8988T (cell line): ENCODE measurements at regions not wholly inside any gene's neighbourhood (a gene's known extent, or its start where the extent isn't known, plus 50 kb on each side); places are given as distances from the start of the nearest gene placed in this dataset.

Experiments used
- DNase-seq: peaks from one replicate; pipeline ENCODE4 v3.0.0; 2011

- no peak for DNase-seq
Observed at GRCh38 chr17:34203018-34203638, 52.0 kb upstream of the CCL2 start.

DNA sequence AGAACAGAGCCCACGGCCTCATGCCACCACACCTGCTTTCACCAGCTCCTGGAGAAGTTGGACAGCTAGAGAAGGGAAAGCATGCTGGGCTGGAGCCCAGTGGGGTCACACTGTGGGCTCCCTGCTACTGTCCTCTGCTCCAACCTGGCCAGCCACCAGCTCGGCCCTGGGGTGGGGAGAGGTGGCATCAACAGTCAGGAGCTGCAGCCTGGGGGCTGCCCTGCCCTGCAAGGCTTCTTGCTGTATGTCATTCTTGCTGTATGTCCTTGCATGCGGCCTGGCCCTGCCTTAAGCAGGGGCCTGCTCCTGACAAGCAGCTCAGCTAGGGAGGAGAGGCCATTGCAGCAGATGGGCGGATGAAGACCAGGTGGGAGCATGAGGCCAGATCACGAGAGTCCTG lies 50.7 kb upstream of the CCL2 start:
- DNase-seq = no peak
